Transverse colon (tissue), 4 donors: ENCODE measurements at regions not wholly inside any gene's neighbourhood (a gene's known extent, or its start where the extent isn't known, plus 50 kb on each side); places are given as distances from the start of the nearest gene placed in this dataset.
"Not testable (repeated sequence)": the region's sequence is repeated elsewhere in the genome, so short reads cannot be mapped to it uniquely, and the experiment has no call there.

Source experiments
- DNase-seq: peaks from one replicate; pipeline ENCODE4 v3.0.0-alpha.2; 2019
- H3K27ac ChIP-seq, 4 donors: fragments of 200-600 bp; sonication (generic); 2 replicates each; pipeline ENCODE4 v1.5.1; 2016 to 2018; ENCODE audit warnings: inconsistent platforms in 4 of 4
- H3K27me3 ChIP-seq: fragments of 200-600 bp; sonication (generic); 2 replicates; pipeline ENCODE4 v1.5.1; 2017; ENCODE audit warnings: inconsistent platforms
- H3K36me3 ChIP-seq, 4 donors: fragments of 200-600 bp; sonication (generic); 2 replicates each; pipeline ENCODE4 v1.5.1; 2017 to 2019; ENCODE audit warnings: inconsistent platforms in 4 of 4
- H3K4me1 ChIP-seq, 4 donors: fragments of 200-600 bp; sonication (generic); 2 replicates each; pipeline ENCODE4 v1.5.1; 2017 to 2020; ENCODE audit warnings: inconsistent platforms in 4 of 4
- H3K4me3 ChIP-seq, 4 donors: fragments of 200-600 bp; sonication (generic); 1 replicate in 1 of 4; 2 replicates in 3 of 4; pipeline versions ENCODE4 v1.5.1 to v1.6.1; 2017 to 2019; ENCODE audit warnings: inconsistent platforms in 4 of 4
- H3K9me3 ChIP-seq, 2 donors: fragments of 200-600 bp; sonication (generic); 2 replicates each; pipeline ENCODE4 v1.5.1; 2017 to 2019; ENCODE audit warnings: inconsistent platforms in 2 of 2
- EP300 ChIP-seq: sonication (generic); formaldehyde crosslinking; IDR thresholded peaks from one replicate; pipeline ENCODE4 v1.6.1; 2017; ENCODE audit warnings: antibody characterized with exemption, low read depth
- POLR2A ChIP-seq: fragments of 450-650 bp; IDR thresholded peaks from one replicate; pipeline ENCODE4 v1.6.1; 2016; ENCODE audit warnings: antibody characterized with exemption, mild to moderate bottlenecking, moderate library complexity
- POLR2AphosphoS5 ChIP-seq, 3 donors: sonication (generic); formaldehyde crosslinking; IDR thresholded peaks; one replicate each; pipeline ENCODE4 v1.6.1; 2016; ENCODE audit warnings: antibody characterized with exemption in 3 of 3
- WGBS, 2 donors: methylation state at CpG; one replicate each; pipeline ENCODE4 v1.1.5; 2018; ENCODE audit warnings: low coverage in 1 of 2; 5-methylcytosine and 5-hydroxymethylcytosine counted together
- in situ Hi-C, 4 donors: fragments of 200-750 bp; cut with MboI; loops; one replicate each; pipeline versions ENCODE4 v1.15.0 to v1.15.1; 2017; ENCODE audit warnings: low sequenced_read_pairs in 3 of 4, low pct_ligation_motif_present in 1 of 4, low pct_unique_long_range_greater_than_20kb in 1 of 4
- intact Hi-C: fragments of 100-400 bp; cut with DNase I; formaldehyde crosslinking; loops from one replicate; pipeline ENCODE4 v1.15.1; 2023; ENCODE audit warnings: low total_unique reads
- TF ChIP-seq, protein P1 (sequence below), 5 experiments: fragments of 200-600 bp in 3 of 5; fragments of 450-650 bp in 2 of 5; sonication (generic) in 3 of 5; IDR thresholded peaks; 1 replicate in 2 of 5; 2 replicates in 3 of 5; pipeline ENCODE4 v1.5.1; 2016 to 2017; ENCODE audit warnings: antibody characterized with exemption in 5 of 5, inconsistent platforms in 3 of 5, mild to moderate bottlenecking in 2 of 5, moderate library complexity in 1 of 5

DNA sequence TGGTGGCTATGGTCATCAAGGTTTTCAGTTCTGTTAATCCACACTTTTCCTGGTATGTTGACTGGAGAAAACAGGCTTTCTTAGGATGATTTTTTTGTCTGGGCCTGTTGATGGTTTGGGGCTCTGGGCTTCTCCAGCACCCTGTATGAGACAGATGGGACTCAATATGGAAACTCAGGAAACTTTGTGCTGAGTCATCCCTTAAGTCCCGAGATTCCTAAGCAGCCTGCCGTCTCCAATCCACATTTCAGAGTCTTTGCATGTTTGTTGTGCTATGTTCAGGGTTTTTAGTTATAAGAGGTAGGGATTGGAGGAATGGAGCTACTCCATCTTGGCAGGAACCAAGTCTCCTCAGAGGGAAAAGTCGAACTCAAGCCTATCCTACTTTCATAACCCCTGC is 253.3 kb upstream of the FOXF1 start:
- Histone ChIP-seq H3K27ac (peak overlapping the region in 1 of 4 donors; percentile 69), H3K4me1 (no peaks in the 10 kb centered on the region), H3K4me3 (no peak overlapping the region), H3K27me3 (no peaks in the 10 kb centered on the region), H3K9me3 (no peaks in the 10 kb centered on the region), H3K36me3 (no peaks in the 10 kb centered on the region)
- in situ Hi-C loops (no loop called here), intact Hi-C loops (no loop called here)
- no peak for TF ChIP-seq EP300
- no peak for TF ChIP-seq POLR2AphosphoS5 (IDR thresholded peaks at IDR 0.05)
- TF ChIP-seq, protein P1, sequence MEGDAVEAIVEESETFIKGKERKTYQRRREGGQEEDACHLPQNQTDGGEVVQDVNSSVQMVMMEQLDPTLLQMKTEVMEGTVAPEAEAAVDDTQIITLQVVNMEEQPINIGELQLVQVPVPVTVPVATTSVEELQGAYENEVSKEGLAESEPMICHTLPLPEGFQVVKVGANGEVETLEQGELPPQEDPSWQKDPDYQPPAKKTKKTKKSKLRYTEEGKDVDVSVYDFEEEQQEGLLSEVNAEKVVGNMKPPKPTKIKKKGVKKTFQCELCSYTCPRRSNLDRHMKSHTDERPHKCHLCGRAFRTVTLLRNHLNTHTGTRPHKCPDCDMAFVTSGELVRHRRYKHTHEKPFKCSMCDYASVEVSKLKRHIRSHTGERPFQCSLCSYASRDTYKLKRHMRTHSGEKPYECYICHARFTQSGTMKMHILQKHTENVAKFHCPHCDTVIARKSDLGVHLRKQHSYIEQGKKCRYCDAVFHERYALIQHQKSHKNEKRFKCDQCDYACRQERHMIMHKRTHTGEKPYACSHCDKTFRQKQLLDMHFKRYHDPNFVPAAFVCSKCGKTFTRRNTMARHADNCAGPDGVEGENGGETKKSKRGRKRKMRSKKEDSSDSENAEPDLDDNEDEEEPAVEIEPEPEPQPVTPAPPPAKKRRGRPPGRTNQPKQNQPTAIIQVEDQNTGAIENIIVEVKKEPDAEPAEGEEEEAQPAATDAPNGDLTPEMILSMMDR (IDR thresholded peaks at IDR 0.05), result no peak
- no peak for TF ChIP-seq POLR2A
- 80 to 82% methylated on average over 1 to 3 of the region's 3 CpGs for WGBS, 2 donors
- DNase-seq, result no peak

DNA sequence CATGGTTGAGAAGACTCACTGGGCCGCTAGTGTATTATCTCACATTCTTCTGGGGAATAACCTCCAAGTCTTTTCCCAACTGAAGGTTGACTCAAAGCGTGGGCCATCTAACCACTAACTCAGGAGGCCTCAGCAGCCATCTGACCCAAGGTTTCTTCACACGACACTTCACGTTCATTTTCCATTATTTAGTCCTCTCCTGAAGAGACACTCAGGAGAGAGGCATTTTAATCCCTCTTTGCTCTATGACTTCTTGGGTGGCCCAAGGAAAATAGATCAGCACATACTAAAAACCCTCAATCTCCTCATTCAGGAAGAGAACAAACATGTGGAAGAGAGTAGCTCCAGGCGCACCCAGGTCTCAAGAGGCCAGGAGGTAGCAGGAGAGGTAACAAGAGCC is 252.8 kb upstream of the FOXF1 start:
- no peak for TF ChIP-seq POLR2A
- TF ChIP-seq POLR2AphosphoS5 (IDR thresholded peaks at IDR 0.05), result no peak
- TF ChIP-seq EP300, result no peak
- TF ChIP-seq, protein P1 (IDR thresholded peaks at IDR 0.05), result no peak
- Histone ChIP-seq H3K27ac (peak overlapping the region in 2 of 4 donors; percentile 69), H3K9me3 (no peaks in the 10 kb centered on the region), H3K27me3 (no peaks in the 10 kb centered on the region), H3K4me1 (no peaks in the 10 kb centered on the region), H3K36me3 (no peaks in the 10 kb centered on the region), H3K4me3 (no peak overlapping the region)
- 64 to 87% methylated on average over 3 to 5 of the region's 5 CpGs for WGBS, 2 donors
- in situ Hi-C loops, result no loop called here
- DNase-seq, result no peak
- intact Hi-C loops, result no loop called here

DNA sequence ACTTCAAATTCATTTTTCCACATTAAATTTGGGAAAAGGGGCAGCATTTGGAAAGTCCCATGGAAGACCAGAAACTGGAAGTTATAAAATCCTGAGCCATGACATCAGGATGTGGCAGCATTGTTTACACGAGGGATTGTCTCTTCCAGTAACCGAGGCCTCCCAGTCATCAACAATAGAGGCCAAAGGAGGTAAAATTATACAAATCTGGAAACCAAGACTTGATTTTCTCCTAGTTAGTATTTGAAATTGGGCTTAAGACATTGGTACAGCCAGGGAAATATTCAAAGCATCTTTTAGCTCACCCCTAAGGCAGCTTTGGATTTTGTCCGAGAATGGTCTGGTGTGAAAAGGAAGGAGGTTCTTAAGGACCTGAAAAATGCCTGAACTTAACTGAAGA is 251.6 kb upstream of the FOXF1 start:
- no peaks in the 10 kb centered on the region for H3K9me3 ChIP-seq
- H3K27ac ChIP-seq, result peak overlapping the region; percentile 50 to 71 (median 69)
- no peaks in the 10 kb centered on the region for H3K36me3 ChIP-seq
- intact Hi-C loops, result no loop called here
- in situ Hi-C loops, result no loop called here
- TF ChIP-seq POLR2AphosphoS5 (IDR thresholded peaks at IDR 0.05) (peak in 2 of 3 donors; percentile 22 to 35), EP300 (no peak)
- no peak overlapping the region for H3K4me3 ChIP-seq
- WGBS, 2 donors, result 47 to 61% methylated on average over 3 of the region's 3 CpGs
- H3K4me1 ChIP-seq, result no peaks in the 10 kb centered on the region
- no peaks in the 10 kb centered on the region for H3K27me3 ChIP-seq
- DNase-seq, result no peak

DNA sequence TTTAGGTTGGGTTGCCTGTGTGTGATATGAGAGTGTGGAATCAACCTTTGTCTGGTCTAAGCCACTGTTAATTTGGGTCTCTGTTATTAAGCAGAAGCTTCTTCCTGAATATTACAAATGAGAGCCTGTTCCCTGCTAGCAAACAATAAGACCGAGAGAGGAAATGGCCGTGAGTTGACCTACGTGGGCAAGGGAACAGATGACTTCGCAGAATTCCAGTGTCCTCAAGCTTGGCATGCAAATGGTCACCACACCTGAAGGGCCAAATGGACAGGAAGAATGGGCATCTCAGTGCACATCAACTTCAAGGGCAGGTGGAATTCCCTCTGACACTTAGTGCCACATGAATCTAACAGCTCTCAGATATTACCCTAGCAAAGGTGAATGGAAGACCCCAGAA is 250.8 kb upstream of the FOXF1 start:
- TF ChIP-seq POLR2A (no peak), POLR2AphosphoS5 (IDR thresholded peaks at IDR 0.05) (no peak)
- TF ChIP-seq, protein P1 (IDR thresholded peaks at IDR 0.05), result no peak
- WGBS, 2 donors, result 46 to 58% methylated on average over 4 of the region's 4 CpGs
- Histone ChIP-seq H3K4me3 (no peak overlapping the region), H3K36me3 (no peaks in the 10 kb centered on the region), H3K27ac (peak overlapping the region; percentile 50 to 71 (median 69)), H3K9me3 (no peaks in the 10 kb centered on the region), H3K27me3 (no peaks in the 10 kb centered on the region), H3K4me1 (no peaks in the 10 kb centered on the region)
- no peak for DNase-seq
- intact Hi-C loops (no loop called here), in situ Hi-C loops (no loop called here)

DNA sequence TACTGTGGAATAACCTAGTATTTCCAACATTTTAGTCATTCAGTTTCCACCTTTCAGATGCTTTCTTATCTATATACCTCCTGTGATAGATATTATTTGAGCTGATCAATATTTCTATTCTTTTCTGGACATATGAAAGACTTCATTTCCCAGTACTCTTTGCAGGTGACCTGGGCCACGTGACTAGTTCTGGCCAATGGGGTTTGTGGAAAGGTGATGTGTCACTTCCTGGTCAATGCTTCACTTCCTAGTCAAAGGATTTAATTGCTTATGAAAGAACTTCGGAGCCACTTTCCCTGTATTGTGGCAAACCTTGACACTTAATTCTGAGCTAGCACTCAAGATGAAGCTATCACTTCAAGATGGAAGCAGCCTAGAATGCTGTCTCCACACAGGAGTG is 248.9 kb upstream of the FOXF1 start:
- no peak for DNase-seq
- Histone ChIP-seq H3K4me1 (no peaks in the 10 kb centered on the region), H3K27me3 (no peaks in the 10 kb centered on the region), H3K4me3 (no peak overlapping the region), H3K9me3 (no peaks in the 10 kb centered on the region), H3K36me3 (no peaks in the 10 kb centered on the region), H3K27ac (no peak overlapping the region)
- 79% methylated on average over 2 of the region's 2 CpGs; no CpG with 5 or more reads in 1 of the 2 donors for WGBS, 2 donors
- in situ Hi-C loops, result no loop called here
- intact Hi-C loops, result no loop called here
- no peak for TF ChIP-seq EP300
- TF ChIP-seq POLR2AphosphoS5 (IDR thresholded peaks at IDR 0.05), result no peak
- TF ChIP-seq, protein P1 (IDR thresholded peaks at IDR 0.05), result no peak
- TF ChIP-seq POLR2A, result no peak

DNA sequence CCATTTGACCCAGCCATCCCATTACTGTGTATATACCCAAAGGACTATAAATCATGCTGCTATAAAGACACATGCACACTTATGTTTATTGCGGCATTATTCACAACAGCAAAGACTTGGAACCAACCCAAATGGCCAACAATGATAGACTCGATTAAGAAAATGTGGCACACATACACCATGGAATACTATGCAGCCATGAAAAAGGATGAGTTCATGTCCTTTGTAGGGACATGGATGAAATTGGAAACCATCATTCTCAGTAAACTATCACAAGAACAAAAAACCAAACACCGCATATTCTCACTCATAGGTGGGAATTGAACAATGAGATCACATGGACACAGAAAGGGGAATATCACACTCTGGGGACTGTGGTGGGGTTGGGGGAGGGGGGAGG is 242.7 kb upstream of the FOXF1 start:
- intact Hi-C loops, DNase-seq: not testable (repeated sequence)
- 91% methylated on average over 3 of the region's 3 CpGs; no CpG with 5 or more reads in 1 of the 2 donors for WGBS, 2 donors

More for the DNA sequence above, 242.7 kb upstream of the FOXF1 start:
- H3K27me3 ChIP-seq, H3K4me1 ChIP-seq, in situ Hi-C loops, H3K4me3 ChIP-seq, H3K9me3 ChIP-seq, H3K27ac ChIP-seq, H3K36me3 ChIP-seq: not testable (repeated sequence)
